Muscle layer of duodenum (tissue), 2 donors: ENCODE measurements at regions not wholly inside any gene's neighbourhood (a gene's known extent, or its start where the extent isn't known, plus 50 kb on each side); places are given as distances from the start of the nearest gene placed in this dataset.

Experiments used
- H3K27ac ChIP-seq: one replicate; pipeline ENCODE4 v1.7.0; 2013; ENCODE audit warnings: mild to moderate bottlenecking, low read length
- H3K27me3 ChIP-seq: one replicate; pipeline ENCODE4 v1.7.0; 2013; ENCODE audit warnings: low read depth, mild to moderate bottlenecking, control low read depth, low read length
- H3K36me3 ChIP-seq, 2 donors: one replicate each; pipeline ENCODE4 v1.7.0; 2013; ENCODE audit warnings: low read length in 2 of 2, control low read depth in 1 of 2, mild to moderate bottlenecking in 1 of 2; ENCODE audit not compliant: insufficient read depth in 2 of 2, control insufficient read depth in 1 of 2
- H3K4me1 ChIP-seq, 2 donors: one replicate each; pipeline ENCODE4 v1.7.0; 2013; ENCODE audit warnings: low read length in 2 of 2, mild to moderate bottlenecking in 2 of 2, control low read depth in 1 of 2, moderate library complexity in 1 of 2; ENCODE audit not compliant: insufficient read depth in 2 of 2, control insufficient read depth in 1 of 2
- H3K4me3 ChIP-seq, 2 donors: one replicate each; pipeline ENCODE4 v1.7.0; 2013; ENCODE audit warnings: low read length in 2 of 2, low read depth in 1 of 2, mild to moderate bottlenecking in 1 of 2
- H3K9me3 ChIP-seq, 2 donors: one replicate each; pipeline ENCODE4 v1.7.0; 2013; ENCODE audit warnings: low read length in 2 of 2, control low read depth in 1 of 2, mild to moderate bottlenecking in 1 of 2; ENCODE audit not compliant: control insufficient read depth in 1 of 2
- donor health status: healthy.

DNA sequence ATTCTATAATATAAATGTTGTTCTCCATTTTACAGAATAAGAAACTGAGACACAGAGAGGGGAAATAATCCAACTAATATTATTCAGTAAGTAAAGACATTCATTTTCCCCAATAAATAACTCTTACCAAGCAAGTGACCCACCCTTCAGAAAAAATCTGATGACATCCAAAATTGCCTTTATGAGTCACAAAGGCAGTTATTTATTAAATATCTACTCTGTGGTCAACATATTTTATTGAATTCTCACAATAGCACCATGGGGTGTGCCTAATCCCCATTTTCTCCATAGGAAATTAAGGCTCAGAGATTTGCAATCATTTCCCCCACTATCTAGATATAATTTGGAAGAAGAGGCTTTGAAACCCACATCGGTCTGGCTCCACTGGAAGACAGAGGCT is 161.5 kb upstream of the ISX start:
- Histone ChIP-seq H3K27me3 (no peaks in the 10 kb centered on the region), H3K4me1 (no peaks in the 10 kb centered on the region), H3K9me3 (no peaks in the 10 kb centered on the region), H3K36me3 (no peaks in the 10 kb centered on the region), H3K27ac (no peak overlapping the region), H3K4me3 (no peak overlapping the region)

- Histone ChIP-seq H3K4me3 (no peak overlapping the region), H3K9me3 (no peaks in the 10 kb centered on the region), H3K27me3 (no peaks in the 10 kb centered on the region), H3K4me1 (no peaks in the 10 kb centered on the region), H3K27ac (no peak overlapping the region), H3K36me3 (no peaks in the 10 kb centered on the region)
Measured at GRCh38 chr22:34913826-34914225, 152.1 kb upstream of the ISX start.

DNA sequence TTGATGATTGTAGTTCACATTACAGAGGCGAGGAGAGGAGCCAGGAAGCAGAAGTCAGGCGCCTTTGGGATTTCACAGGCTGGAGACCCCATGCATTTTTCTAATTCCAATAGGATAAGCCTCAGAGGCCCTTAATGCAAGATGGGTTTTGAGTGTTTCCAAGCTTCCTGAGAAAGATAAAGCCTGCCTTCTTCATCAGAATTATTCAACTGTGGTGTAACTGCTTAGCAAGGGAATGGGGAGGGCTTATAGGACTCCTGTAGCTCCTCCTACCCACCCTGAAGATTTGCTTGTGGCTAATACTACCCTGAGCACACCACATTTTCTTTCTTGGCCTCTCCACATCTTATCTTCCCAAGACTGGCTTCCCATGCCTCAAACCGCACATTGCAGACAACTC is 151.1 kb upstream of the ISX start:
- H3K4me3 ChIP-seq = no peak overlapping the region
- H3K36me3 ChIP-seq = no peaks in the 10 kb centered on the region
- no peak overlapping the region for H3K27ac ChIP-seq
- no peaks in the 10 kb centered on the region for H3K27me3 ChIP-seq
- H3K9me3 ChIP-seq = no peaks in the 10 kb centered on the region
- H3K4me1 ChIP-seq = no peaks in the 10 kb centered on the region

GRCh38 chr22:34917239-34917638 is 148.7 kb upstream of the ISX start:
- no peaks in the 10 kb centered on the region for H3K27me3 ChIP-seq
- H3K27ac ChIP-seq = no peak overlapping the region
- no peaks in the 10 kb centered on the region for H3K36me3 ChIP-seq
- no peaks in the 10 kb centered on the region for H3K9me3 ChIP-seq
- H3K4me1 ChIP-seq = no peaks in the 10 kb centered on the region
- H3K4me3 ChIP-seq = no peak overlapping the region

DNA sequence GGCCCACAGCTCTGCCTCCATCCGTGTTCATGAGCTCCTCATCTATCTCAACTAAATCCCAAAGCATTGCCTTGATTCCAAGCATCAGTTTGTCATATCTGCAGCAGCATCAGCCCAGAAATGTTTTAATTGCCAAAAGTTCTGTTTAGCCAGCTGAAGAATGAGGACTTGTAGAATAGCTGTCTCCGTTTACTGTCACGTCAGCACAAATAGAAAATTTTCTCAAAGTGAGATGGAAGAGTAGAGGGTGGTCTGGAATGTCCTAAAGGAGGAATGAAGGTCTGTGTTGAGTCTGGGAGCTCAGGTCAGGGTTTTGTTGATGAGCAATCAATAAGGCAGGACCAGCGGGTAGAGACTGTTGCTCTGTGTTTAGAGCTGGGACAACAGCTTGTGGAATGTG is 134.9 kb upstream of the ISX start:
- Histone ChIP-seq H3K9me3 (no peaks in the 10 kb centered on the region), H3K4me3 (no peak overlapping the region)

GRCh38 chr22:34934261-34934660 is 131.7 kb upstream of the ISX start:
- Histone ChIP-seq H3K36me3 (no peaks in the 10 kb centered on the region), H3K9me3 (peaks cover 0 to 6% of the 10 kb centered on the region in 2 donors), H3K27ac (no peak overlapping the region), H3K4me3 (no peak overlapping the region), H3K4me1 (no peaks in the 10 kb centered on the region), H3K27me3 (no peaks in the 10 kb centered on the region)

More for the DNA sequence above, 134.9 kb upstream of the ISX start:
- H3K4me1 ChIP-seq = no peaks in the 10 kb centered on the region
- no peaks in the 10 kb centered on the region for H3K36me3 ChIP-seq
- H3K27ac ChIP-seq = no peak overlapping the region
- no peaks in the 10 kb centered on the region for H3K27me3 ChIP-seq

- H3K9me3 ChIP-seq = peaks cover 0 to 10% of the 10 kb centered on the region in 2 donors
- H3K4me1 ChIP-seq = no peaks in the 10 kb centered on the region
- H3K27ac ChIP-seq = no peak overlapping the region
- no peaks in the 10 kb centered on the region for H3K27me3 ChIP-seq
- no peaks in the 10 kb centered on the region for H3K36me3 ChIP-seq
- no peak overlapping the region for H3K4me3 ChIP-seq
Measured at GRCh38 chr22:34943830-34944229, 122.1 kb upstream of the ISX start.

DNA sequence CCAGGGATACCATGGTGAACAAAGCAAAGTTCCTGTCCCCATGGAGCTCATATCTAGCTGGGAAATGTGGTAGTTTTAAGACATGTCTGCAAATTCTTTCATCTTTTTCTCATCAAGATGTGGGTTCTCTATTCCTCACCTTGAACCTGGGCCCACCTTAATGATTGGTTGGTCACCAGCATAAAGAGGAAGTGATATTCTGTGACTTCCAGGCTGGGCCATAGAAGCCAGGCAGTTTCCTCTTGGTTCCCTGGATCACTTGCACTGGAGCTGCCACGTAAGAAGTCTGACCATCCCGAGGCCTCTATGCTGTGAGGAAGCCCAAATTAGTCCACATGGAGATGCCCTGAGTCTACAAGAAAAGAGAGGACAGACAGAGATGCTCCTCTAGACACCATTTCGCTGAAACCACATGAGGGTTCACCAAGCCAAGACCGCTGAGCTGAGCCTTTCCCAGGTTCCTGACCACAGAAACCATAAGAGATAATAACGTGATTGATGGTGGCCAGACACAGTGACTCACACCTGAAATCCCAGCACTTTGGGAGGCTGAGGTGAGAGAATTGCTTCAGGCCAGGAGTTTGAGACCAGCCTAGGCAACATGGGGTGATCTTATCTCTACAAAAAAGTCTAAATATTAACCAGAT is 119.5 kb upstream of the ISX start:
- no peaks in the 10 kb centered on the region for H3K27me3 ChIP-seq
- no peaks in the 10 kb centered on the region for H3K4me1 ChIP-seq
- H3K9me3 ChIP-seq = no peaks in the 10 kb centered on the region
- H3K36me3 ChIP-seq = no peaks in the 10 kb centered on the region
- H3K4me3 ChIP-seq = no peak overlapping the region
- no peak overlapping the region for H3K27ac ChIP-seq

GRCh38 chr22:34950489-34950888 is 115.5 kb upstream of the ISX start:
- Histone ChIP-seq H3K4me3 (no peak overlapping the region), H3K4me1 (no peaks in the 10 kb centered on the region), H3K9me3 (no peaks in the 10 kb centered on the region), H3K27ac (no peak overlapping the region), H3K27me3 (no peaks in the 10 kb centered on the region), H3K36me3 (no peaks in the 10 kb centered on the region)

GRCh38 chr22:34951212-34951611 is 114.7 kb upstream of the ISX start:
- Histone ChIP-seq H3K4me3 (no peak overlapping the region), H3K27me3 (no peaks in the 10 kb centered on the region)

DNA sequence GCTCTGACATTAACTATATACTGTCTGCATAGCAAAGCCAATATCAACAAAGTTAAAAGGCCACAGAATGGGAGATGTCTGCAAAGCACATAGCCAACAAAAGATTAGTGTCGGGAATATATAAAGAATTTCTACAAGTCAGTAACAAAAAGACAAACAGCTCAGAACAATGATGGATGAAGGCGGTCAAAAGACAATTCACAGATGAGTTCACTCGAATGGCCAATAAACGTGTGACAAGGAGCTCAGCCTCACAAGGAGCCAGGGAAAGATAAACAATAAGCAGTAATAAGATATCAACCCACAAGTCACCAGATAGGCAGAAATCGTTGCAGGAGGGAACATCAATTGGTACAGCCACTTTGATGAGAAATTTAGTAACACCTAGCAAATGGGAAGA is 106.0 kb upstream of the ISX start:
- no peak overlapping the region for H3K27ac ChIP-seq
- no peak overlapping the region for H3K4me3 ChIP-seq
- H3K36me3 ChIP-seq = no peaks in the 10 kb centered on the region
- no peaks in the 10 kb centered on the region for H3K27me3 ChIP-seq
- no peaks in the 10 kb centered on the region for H3K4me1 ChIP-seq
- H3K9me3 ChIP-seq = no peaks in the 10 kb centered on the region

More at GRCh38 chr22:34951212-34951611, 114.7 kb upstream of the ISX start:
- H3K36me3 ChIP-seq = no peaks in the 10 kb centered on the region
- H3K27ac ChIP-seq = no peak overlapping the region
- H3K9me3 ChIP-seq = no peaks in the 10 kb centered on the region
- no peaks in the 10 kb centered on the region for H3K4me1 ChIP-seq

DNA sequence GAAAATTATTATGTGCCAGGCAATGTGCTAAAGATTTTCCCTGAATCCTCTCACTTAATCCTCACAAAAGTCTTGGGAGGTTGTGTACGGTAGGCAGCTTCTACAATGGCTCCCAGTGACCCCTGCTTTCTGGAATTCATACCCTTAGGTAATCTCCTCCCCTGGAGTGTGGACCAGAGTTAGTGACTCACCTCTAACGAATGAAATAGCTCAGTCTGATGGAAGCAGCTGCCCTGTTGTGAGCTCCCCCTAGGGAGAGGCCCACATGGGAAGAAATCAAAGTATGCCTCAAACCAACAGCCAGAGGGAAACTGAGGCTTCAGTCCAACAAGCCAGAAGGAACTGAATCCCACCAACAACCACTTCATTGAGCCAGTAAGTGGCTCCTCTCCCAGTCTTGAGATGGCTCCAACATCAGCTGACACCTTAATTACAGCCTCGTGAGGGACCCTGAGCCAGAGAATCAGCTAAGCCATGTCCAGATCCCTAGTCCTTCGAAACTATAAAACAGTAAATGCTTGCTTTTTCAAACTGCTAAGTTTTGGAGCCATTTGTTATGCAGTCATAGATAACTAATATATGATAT is 98.9 kb upstream of the ISX start:
- H3K36me3 ChIP-seq = no peaks in the 10 kb centered on the region
- peaks cover 0 to 4% of the 10 kb centered on the region in 2 donors for H3K9me3 ChIP-seq
- no peaks in the 10 kb centered on the region for H3K27me3 ChIP-seq
- no peaks in the 10 kb centered on the region for H3K4me1 ChIP-seq
- no peak overlapping the region for H3K27ac ChIP-seq
- H3K4me3 ChIP-seq = no peak overlapping the region
